ENCODE measurements at regions not wholly inside any gene's neighbourhood (a gene's known extent, or its start where the extent isn't known, plus 50 kb on each side); places are given as distances from the start of the nearest gene placed in this dataset.

DNA sequence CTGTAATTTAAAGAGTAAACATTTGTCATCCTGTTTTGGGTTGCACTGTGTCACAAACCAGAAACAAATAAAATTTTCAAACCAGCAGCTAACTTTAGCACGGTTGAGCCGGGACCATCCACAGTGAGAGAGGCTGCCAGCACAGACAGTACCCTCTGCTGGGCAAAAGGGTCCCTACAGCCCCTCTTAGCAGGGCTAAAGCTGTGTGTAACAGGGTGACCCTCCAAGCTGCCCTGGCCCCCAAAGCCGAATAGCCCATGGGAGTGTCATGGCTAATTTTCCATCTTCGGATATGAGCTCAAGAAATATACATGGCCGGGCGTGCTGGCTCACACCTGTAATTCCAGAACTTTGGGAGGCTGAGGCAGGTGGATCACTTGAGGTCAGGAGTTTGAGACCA lies 157.1 kb upstream of the GRIN2B start:
- TF ChIP-seq CTCF (IDR thresholded peaks at IDR 0.05) = no peak
- TF ChIP-seq POLR2A (IDR thresholded peaks at IDR 0.05) = no peak

All from adrenal gland (tissue), 5 donors.